H1 (cell line): ENCODE measurements at regions not wholly inside any gene's neighbourhood (a gene's known extent, or its start where the extent isn't known, plus 50 kb on each side); places are given as distances from the start of the nearest gene placed in this dataset.

Experiments
- CTCF ChIA-PET: fragments of 300-600 bp; sonication (Branson Sonifier 250); formaldehyde crosslinking; loops from one replicate; lab custom pipeline; 2021; ENCODE audit not compliant: partially characterized antibody; lab: Charles Lee
- POLR2A ChIA-PET: fragments of 300-600 bp; sonication (Branson Sonifier 250); formaldehyde crosslinking; loops from one replicate; lab custom pipeline; 2021; ENCODE audit warnings: inconsistent platforms; ENCODE audit not compliant: partially characterized antibody; lab: Charles Lee
- DNase-seq, 2 experiments: peaks; one replicate each; pipeline versions ENCODE4 v3.0.0 to v3.0.0-alpha.2; 2010 to 2022; ENCODE audit warnings: low spot score in 2 of 2, low read depth in 1 of 2, mixed read lengths in 1 of 2
- FAIRE-seq: peaks from 2 replicates; lab custom pipeline; 2011; peaks lifted over from hg19 to GRCh38; lab: Jason Lieb, UNC
- H2AFZ ChIP-seq: 2 replicates; pipeline ENCODE4 v1.8.1; 2012; ENCODE audit warnings: low read length, inconsistent platforms
- H2AK5ac ChIP-seq: 2 replicates; pipeline ENCODE4 v1.6.1; 2013; ENCODE audit warnings: low read depth, low read length
- H2BK120ac ChIP-seq: replicated peaks from 2 replicates; pipeline ENCODE3; 2013; ENCODE audit warnings: low read depth, low read length, inconsistent platforms
- H2BK12ac ChIP-seq: 2 replicates; pipeline ENCODE4 v1.6.1; 2013; ENCODE audit warnings: low read depth, low read length
- H2BK15ac ChIP-seq: 2 replicates; pipeline ENCODE4 v1.6.1; 2013; ENCODE audit warnings: low read length
- H2BK20ac ChIP-seq: 2 replicates; pipeline ENCODE4 v1.6.1; 2013; ENCODE audit warnings: low read length
- H2BK5ac ChIP-seq: 2 replicates; pipeline ENCODE4 v1.6.1; 2013; ENCODE audit warnings: low read depth, low read length
- H3K14ac ChIP-seq: 2 replicates; pipeline ENCODE4 v1.6.1; 2013; ENCODE audit warnings: inconsistent platforms; ENCODE audit not compliant: insufficient read length
- H3K18ac ChIP-seq: 2 replicates; pipeline ENCODE4 v1.6.1; 2013; ENCODE audit warnings: low read length; ENCODE audit errors: extremely low read depth
- H3K23ac ChIP-seq: 2 replicates; pipeline ENCODE4 v1.6.1; 2013; ENCODE audit warnings: inconsistent platforms; ENCODE audit not compliant: insufficient read length
- H3K23me2 ChIP-seq: 2 replicates; pipeline ENCODE4 v1.6.1; 2013; ENCODE audit warnings: low read depth, low read length
- H3K27ac ChIP-seq: 2 replicates; pipeline ENCODE4 v1.6.1; 2011; ENCODE audit warnings: low read depth, low read length, inconsistent platforms
- H3K27me3 ChIP-seq, 4 experiments: replicated peaks in 1 of 4; 1 replicate in 1 of 4; 2 replicates in 3 of 4; pipeline versions ENCODE4 v1.6.1 to v1.8.1; 2011 to 2013; ENCODE audit warnings: low read length in 3 of 4, mild to moderate bottlenecking in 3 of 4, inconsistent platforms in 2 of 4, mixed read lengths in 2 of 4, moderate library complexity in 1 of 4; ENCODE audit not compliant: control insufficient read depth in 3 of 4, insufficient read depth in 3 of 4; ENCODE audit errors: extremely low read depth in 1 of 4
- H3K36me3 ChIP-seq, 4 experiments: 2 replicates each; pipeline versions ENCODE4 v1.6.1 to v1.8.1; 2011 to 2013; ENCODE audit warnings: mild to moderate bottlenecking in 4 of 4, low read length in 3 of 4, moderate library complexity in 2 of 4, control low read depth in 1 of 4, inconsistent platforms in 1 of 4; ENCODE audit not compliant: insufficient read depth in 4 of 4, control insufficient read depth in 2 of 4
- H3K4ac ChIP-seq: replicated peaks from 2 replicates; pipeline ENCODE3; 2013; ENCODE audit warnings: low read length, low read depth, mixed read lengths, inconsistent platforms; ENCODE audit not compliant: insufficient read length
- H3K4me1 ChIP-seq, 4 experiments: replicated peaks in 1 of 4; 1 replicate in 1 of 4; 2 replicates in 3 of 4; pipeline versions ENCODE4 v1.6.1 to v1.8.1; 2011 to 2013; ENCODE audit warnings: low read length in 3 of 4, inconsistent platforms in 2 of 4, mixed read lengths in 1 of 4; ENCODE audit not compliant: insufficient read depth in 4 of 4, control insufficient read depth in 3 of 4
- H3K4me2 ChIP-seq, 2 experiments: 2 replicates each; pipeline versions ENCODE4 v1.6.1 to v1.8.1; 2011 to 2013; ENCODE audit warnings: low read depth in 2 of 2, low read length in 2 of 2, control low read depth in 1 of 2, inconsistent platforms in 1 of 2, mild to moderate bottlenecking in 1 of 2; ENCODE audit not compliant: insufficient read depth in 1 of 2
- H3K4me3 ChIP-seq, 4 experiments: fragments of 200-600, 300-600 bp in 1 of 4; sonication (generic), shearing (Covaris generic), sonication (Bioruptor Twin) in 1 of 4; 2 replicates each; pipeline versions ENCODE4 v1.5.1 to v1.8.1; 2011 to 2016; ENCODE audit warnings: low read length in 4 of 4, low read depth in 3 of 4, control low read depth in 2 of 4, inconsistent platforms in 2 of 4, mild to moderate bottlenecking in 2 of 4, mixed read lengths in 1 of 4, moderate library complexity in 1 of 4; ENCODE audit not compliant: insufficient read depth in 2 of 4; ENCODE audit errors: extremely low read depth in 1 of 4
- H3K56ac ChIP-seq: replicated peaks from 2 replicates; pipeline ENCODE3; 2013; ENCODE audit warnings: low read depth, mild to moderate bottlenecking, mixed read lengths, low read length, inconsistent platforms; ENCODE audit not compliant: insufficient read length
- H3K79me1 ChIP-seq: 2 replicates; pipeline ENCODE4 v1.6.1; 2013; ENCODE audit warnings: low read depth, low read length, control low read depth
- H3K79me2 ChIP-seq, 2 experiments: 2 replicates each; pipeline versions ENCODE4 v1.6.1 to v1.8.1; 2012 to 2013; ENCODE audit warnings: low read length in 2 of 2, mild to moderate bottlenecking in 2 of 2, inconsistent platforms in 1 of 2; ENCODE audit not compliant: insufficient read depth in 2 of 2, control insufficient read depth in 1 of 2
- H3K9ac ChIP-seq, 4 experiments: replicated peaks in 1 of 4; 1 replicate in 1 of 4; 2 replicates in 3 of 4; pipeline versions ENCODE4 v1.6.1 to v1.8.1; 2011 to 2013; ENCODE audit warnings: low read depth in 3 of 4, low read length in 3 of 4, control low read depth in 2 of 4, mild to moderate bottlenecking in 2 of 4, moderate library complexity in 2 of 4, inconsistent platforms in 1 of 4; ENCODE audit errors: extremely low read depth in 1 of 4
- H3K9me3 ChIP-seq, 2 experiments: 2 replicates each; pipeline versions ENCODE4 v1.6.1 to v1.8.1; 2012 to 2013; ENCODE audit warnings: mild to moderate bottlenecking in 2 of 2, moderate library complexity in 2 of 2, control low read depth in 1 of 2, inconsistent platforms in 1 of 2, low read depth in 1 of 2, low read length in 1 of 2, mixed read lengths in 1 of 2; ENCODE audit not compliant: insufficient read depth in 2 of 2
- H4K20me1 ChIP-seq, 2 experiments: replicated peaks in 1 of 2; 2 replicates each; pipeline versions ENCODE3 to v1.8.1; 2011 to 2013; ENCODE audit warnings: inconsistent platforms in 2 of 2, low read length in 2 of 2, mild to moderate bottlenecking in 1 of 2; ENCODE audit not compliant: insufficient read depth in 2 of 2, control insufficient read depth in 1 of 2
- H4K5ac ChIP-seq: 2 replicates; pipeline ENCODE4 v1.6.1; 2013; ENCODE audit warnings: low read length, low read depth, mixed read lengths, inconsistent platforms; ENCODE audit not compliant: insufficient read length
- H4K8ac ChIP-seq: 2 replicates; pipeline ENCODE4 v1.8.0; 2013; ENCODE audit warnings: mild to moderate bottlenecking, moderate library complexity, low read length, inconsistent platforms; ENCODE audit not compliant: insufficient read depth; ENCODE audit errors: extremely low read depth
- H4K91ac ChIP-seq: replicated peaks from 2 replicates; pipeline ENCODE3; 2013; ENCODE audit warnings: low read length, mixed read lengths, inconsistent platforms; ENCODE audit not compliant: insufficient read length
- ASH2L ChIP-seq: fragments of 200-600, 300-600 bp; sonication (generic); IDR thresholded peaks from one replicate; pipeline ENCODE4 v1.7.1; 2017; ENCODE audit warnings: low read length
- CEBPB ChIP-seq: IDR thresholded peaks from 2 replicates; pipeline ENCODE4 v1.6.1; 2012; ENCODE audit warnings: low read depth, low read length
- GABPA ChIP-seq: IDR thresholded peaks from 2 replicates; pipeline ENCODE4 v1.6.1; 2011; ENCODE audit warnings: mild to moderate bottlenecking, low read length, moderate library complexity, borderline replicate concordance; ENCODE audit not compliant: insufficient read depth
- KDM4A ChIP-seq: IDR thresholded peaks from one replicate; pipeline ENCODE4 v1.7.1; 2012; ENCODE audit warnings: low read depth, mild to moderate bottlenecking, moderate library complexity, low read length, inconsistent platforms; ENCODE audit not compliant: severe bottlenecking
- POLR2AphosphoS5 ChIP-seq: IDR thresholded peaks from 2 replicates; pipeline ENCODE4 v1.6.1; 2011; ENCODE audit warnings: low read depth, low read length
- RAD21 ChIP-seq, 2 experiments: IDR thresholded peaks in 1 of 2; conservative IDR thresholded peaks in 1 of 2; 2 replicates each; pipeline ENCODE4 v1.6.1; 2011; ENCODE audit warnings: low read depth in 2 of 2, low read length in 2 of 2, improper control_type of control experiment in 1 of 2, inconsistent platforms in 1 of 2, mild to moderate bottlenecking in 1 of 2, moderate library complexity in 1 of 2
- RNF2 ChIP-seq: fragments of 200-900, 300-1000 bp; sonication (generic); IDR thresholded peaks from 2 replicates; pipeline ENCODE4 v1.7.1; 2016; ENCODE audit warnings: borderline replicate concordance, low read depth, mild to moderate bottlenecking, antibody characterized with exemption, low read length; ENCODE audit not compliant: poor library complexity, severe bottlenecking; ENCODE audit errors: missing control alignments
- YY1 ChIP-seq: IDR thresholded peaks from 2 replicates; pipeline ENCODE4 v1.6.1; 2011; ENCODE audit warnings: low read depth, mild to moderate bottlenecking, low read length
- ZNF274 ChIP-seq: IDR thresholded peaks from 2 replicates; pipeline ENCODE4 v1.7.0; 2012; ENCODE audit warnings: low read length, borderline replicate concordance; ENCODE audit errors: extremely low read depth
- WGBS, 2 experiments: shearing (Covaris generic) in 1 of 2; methylation state at CpG; one replicate each; pipeline versions ENCODE4 v1.1.6 to v1.1.7; 2013 to 2015; ENCODE audit warnings: low lambda C conversion rate in 2 of 2, mixed read lengths in 2 of 2, inconsistent platforms in 1 of 2, low coverage in 1 of 2, missing lambda C conversion rate in 1 of 2; ENCODE audit not compliant: insufficient replicate concordance in 2 of 2, insufficient coverage in 1 of 2, insufficient read length in 1 of 2; ENCODE audit errors: extremely low coverage in 1 of 2, missing lambda C conversion rate in 1 of 2; 5-methylcytosine and 5-hydroxymethylcytosine counted together
- TF ChIP-seq, protein P1 (sequence below), 3 experiments: IDR thresholded peaks; 1 replicate in 2 of 3; 2 replicates in 1 of 3; pipeline versions ENCODE4 v1.5.1 to v1.6.1; 2011; ENCODE audit warnings: low read length in 3 of 3, mild to moderate bottlenecking in 3 of 3, inconsistent platforms in 2 of 3, low read depth in 1 of 3, moderate library complexity in 1 of 3; ENCODE audit not compliant: insufficient read depth in 1 of 3; ENCODE audit errors: control extremely low read depth in 1 of 3

DNA sequence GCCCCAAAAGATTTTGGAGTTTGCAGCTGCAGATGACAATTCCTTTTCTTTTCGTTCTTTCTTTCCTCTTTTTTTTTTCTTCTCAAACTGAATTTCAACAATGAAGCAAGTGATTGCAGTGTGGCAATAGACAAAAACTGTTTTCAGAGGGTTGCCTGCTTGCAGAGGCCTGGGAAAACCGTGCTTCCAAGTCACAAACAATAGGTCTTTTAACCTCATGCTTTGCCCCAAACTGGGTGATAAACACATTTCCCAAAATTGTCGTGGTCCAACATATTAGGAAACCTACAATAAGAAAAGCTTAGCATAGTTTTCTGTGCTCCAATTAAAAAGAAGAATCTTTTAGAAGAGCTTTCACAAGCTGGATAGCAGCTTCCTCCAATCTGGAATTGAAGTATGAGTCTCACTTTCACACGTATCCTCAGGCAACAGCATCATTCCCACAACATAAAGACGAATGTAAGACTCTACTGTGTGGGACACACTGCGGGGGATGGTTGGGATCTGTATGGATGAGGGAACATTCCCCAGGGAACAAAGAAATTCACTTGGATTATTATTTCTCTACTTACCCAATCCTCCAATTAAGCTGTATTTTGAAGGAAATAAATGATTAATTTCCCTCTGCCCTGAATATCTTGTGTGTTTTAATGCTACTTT is 656.1 kb downstream of the RNF144A start:
- Histone ChIP-seq H3K79me2 (no peaks in the 10 kb centered on the region), H4K91ac (no peak overlapping the region), H3K56ac (no peak overlapping the region), H3K4me1 (peaks cover 0 to 3% (median 0%) of the 10 kb centered on the region in 4 experiments; a peak in 1 of 7 replicates), H3K4ac (no peak overlapping the region), H4K8ac (no peak overlapping the region), H2BK15ac (no peak overlapping the region), H2BK12ac (no peak overlapping the region), H2AK5ac (no peak overlapping the region), H3K4me2 (no peak overlapping the region), H3K79me1 (no peaks in the 10 kb centered on the region), H4K5ac (no peak overlapping the region), H3K9ac (no peak overlapping the region), H3K36me3 (no peaks in the 10 kb centered on the region), H3K27ac (no peak overlapping the region), H2BK5ac (no peak overlapping the region), H4K20me1 (no peaks in the 10 kb centered on the region), H3K4me3 (no peak overlapping the region), H3K23me2 (no peaks in the 10 kb centered on the region), H3K9me3 (peaks cover 13 to 17% of the 10 kb centered on the region in 2 experiments; a peak in 3 of 4 replicates), H3K23ac (no peak overlapping the region), H2BK120ac (no peak overlapping the region), H3K14ac (no peak overlapping the region), H3K18ac (peak overlapping the region; percentile 57; the same call in 1 of the 2 replicates), H3K27me3 (no peaks in the 10 kb centered on the region), H2AFZ (no peak overlapping the region; the same call in 1 of the 2 replicates), H2BK20ac (no peak overlapping the region)
- ChIA-PET CTCF (interaction anchor here (0.8 kb wide), 1 partner anchor 10 kb away, joined by 4 read pairs; no protein-coding TSS in a partner anchor), POLR2A (no interaction called here)
- DNase-seq (no peak), FAIRE-seq (no peak)
- WGBS, 2 experiments, result 76% methylated on average over 6 of the region's 6 CpGs; no CpG with 5 or more reads in 1 of the 2 experiments
- no peak for TF ChIP-seq KDM4A
- no peak for TF ChIP-seq YY1
- no peak for TF ChIP-seq GABPA
- no peak for TF ChIP-seq RNF2
- TF ChIP-seq CEBPB, result no peak
- TF ChIP-seq RAD21 (IDR thresholded peaks at IDR 0.05 in 1 of 2, conservative IDR thresholded peaks at IDR 0.05 in 1 of 2; ENCODE audit: low read depth in 2 of 2, low read length in 2 of 2), result no peak
- TF ChIP-seq ASH2L, result no peak
- no peak for TF ChIP-seq ZNF274
- no peak for TF ChIP-seq POLR2AphosphoS5
- TF ChIP-seq, protein P1, sequence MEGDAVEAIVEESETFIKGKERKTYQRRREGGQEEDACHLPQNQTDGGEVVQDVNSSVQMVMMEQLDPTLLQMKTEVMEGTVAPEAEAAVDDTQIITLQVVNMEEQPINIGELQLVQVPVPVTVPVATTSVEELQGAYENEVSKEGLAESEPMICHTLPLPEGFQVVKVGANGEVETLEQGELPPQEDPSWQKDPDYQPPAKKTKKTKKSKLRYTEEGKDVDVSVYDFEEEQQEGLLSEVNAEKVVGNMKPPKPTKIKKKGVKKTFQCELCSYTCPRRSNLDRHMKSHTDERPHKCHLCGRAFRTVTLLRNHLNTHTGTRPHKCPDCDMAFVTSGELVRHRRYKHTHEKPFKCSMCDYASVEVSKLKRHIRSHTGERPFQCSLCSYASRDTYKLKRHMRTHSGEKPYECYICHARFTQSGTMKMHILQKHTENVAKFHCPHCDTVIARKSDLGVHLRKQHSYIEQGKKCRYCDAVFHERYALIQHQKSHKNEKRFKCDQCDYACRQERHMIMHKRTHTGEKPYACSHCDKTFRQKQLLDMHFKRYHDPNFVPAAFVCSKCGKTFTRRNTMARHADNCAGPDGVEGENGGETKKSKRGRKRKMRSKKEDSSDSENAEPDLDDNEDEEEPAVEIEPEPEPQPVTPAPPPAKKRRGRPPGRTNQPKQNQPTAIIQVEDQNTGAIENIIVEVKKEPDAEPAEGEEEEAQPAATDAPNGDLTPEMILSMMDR (IDR thresholded peaks at IDR 0.05; ENCODE audit: control extremely low read depth in 1 of 3, insufficient read depth in 1 of 3, low read depth in 1 of 3, low read length in 3 of 3), result no peak
